OCI-LY1 (cell line): ENCODE measurements at regions not wholly inside any gene's neighbourhood (a gene's known extent, or its start where the extent isn't known, plus 50 kb on each side); places are given as distances from the start of the nearest gene placed in this dataset.
"Not testable (repeated sequence)": the region's sequence is repeated elsewhere in the genome, so short reads cannot be mapped to it uniquely, and the experiment has no call there.

ENCODE experiments used
- H2AFZ ChIP-seq: fragments of 200-600 bp; sonication (generic), shearing (Covaris generic); 2 replicates; pipeline ENCODE4 v1.6.0; 2014; ENCODE audit warnings: antibody characterized with exemption, mild to moderate bottlenecking, low read length
- H3F3A ChIP-seq: fragments of 200-600 bp; sonication (generic), shearing (Covaris generic); 2 replicates; pipeline ENCODE4 v1.6.0; 2014; ENCODE audit warnings: mild to moderate bottlenecking, antibody characterized with exemption, low read length, moderate library complexity; ENCODE audit not compliant: insufficient read depth
- H3K27ac ChIP-seq: fragments of 200-600 bp; sonication (generic); 2 replicates; pipeline ENCODE4 v1.5.1; 2014; ENCODE audit warnings: low read length, mixed run types, mild to moderate bottlenecking, low read depth; ENCODE audit not compliant: poor library complexity, severe bottlenecking
- H3K27me3 ChIP-seq: fragments of 200-600 bp; sonication (generic); 2 replicates; pipeline ENCODE4 v1.6.0; 2014; ENCODE audit warnings: antibody characterized with exemption, mild to moderate bottlenecking, low read length, moderate library complexity; ENCODE audit not compliant: insufficient read depth
- H3K36me3 ChIP-seq: fragments of 200-600 bp; sonication (generic); 2 replicates; pipeline ENCODE4 v1.6.1; 2014; ENCODE audit warnings: mild to moderate bottlenecking, antibody characterized with exemption, low read length, moderate library complexity, mixed read lengths; ENCODE audit not compliant: insufficient read depth
- H3K4me1 ChIP-seq: fragments of 200-600 bp; sonication (generic); 2 replicates; pipeline ENCODE4 v1.5.1; 2014; ENCODE audit warnings: mild to moderate bottlenecking, low read length, moderate library complexity; ENCODE audit not compliant: insufficient read depth, severe bottlenecking
- H3K4me2 ChIP-seq: fragments of 200-600 bp; sonication (generic), shearing (Covaris generic); 2 replicates; pipeline ENCODE4 v1.6.1; 2014; ENCODE audit warnings: low read length
- H3K4me3 ChIP-seq: fragments of 200-600 bp; sonication (generic); 2 replicates; pipeline ENCODE4 v1.5.1; 2014; ENCODE audit warnings: low read length, low read depth, mild to moderate bottlenecking, mixed read lengths; ENCODE audit not compliant: poor library complexity, severe bottlenecking
- H3K79me2 ChIP-seq: fragments of 200-600 bp; shearing (Covaris generic); 2 replicates; pipeline ENCODE4 v1.6.1; 2016; ENCODE audit warnings: mixed run types, low read length, mixed read lengths; ENCODE audit not compliant: insufficient read depth
- H3K9ac ChIP-seq: fragments of 200-600 bp; sonication (generic), shearing (Covaris generic); 2 replicates; pipeline ENCODE4 v1.6.1; 2014; ENCODE audit warnings: mild to moderate bottlenecking, low read length, mixed read lengths
- H3K9me2 ChIP-seq: fragments of 200-600 bp; sonication (generic), shearing (Covaris generic); 2 replicates; pipeline ENCODE4 v1.6.1; 2014; ENCODE audit warnings: low read depth, mild to moderate bottlenecking, low read length, mixed read lengths
- H3K9me3 ChIP-seq: fragments of 200-600 bp; shearing (Covaris generic); 2 replicates; pipeline ENCODE4 v1.6.1; 2014; ENCODE audit warnings: low read length, mixed read lengths
- H4K20me1 ChIP-seq: fragments of 200-600 bp; sonication (generic), shearing (Covaris generic); 2 replicates; pipeline ENCODE4 v1.6.0; 2016; ENCODE audit warnings: mild to moderate bottlenecking, low read length; ENCODE audit not compliant: insufficient read depth

DNA sequence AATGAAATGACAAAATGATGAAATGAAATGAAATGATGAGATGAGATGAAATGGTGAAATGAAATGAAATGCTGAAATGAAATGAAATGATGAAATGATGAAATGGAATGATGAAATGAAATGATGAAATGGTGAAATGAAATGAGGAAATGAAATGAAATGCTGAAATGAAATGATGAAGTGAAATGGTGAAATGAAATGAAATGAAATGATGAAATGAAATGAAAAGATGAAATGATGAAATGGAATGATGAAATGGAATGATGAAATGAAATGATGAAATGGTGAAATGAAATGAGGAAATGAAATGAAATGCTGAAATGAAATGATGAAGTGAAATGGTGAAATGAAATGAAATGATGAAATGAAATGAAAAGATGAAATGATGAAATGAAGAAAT is 2755.0 kb downstream of the RPIA start:
- not testable (repeated sequence) for H3K4me3 ChIP-seq, H3K9me3 ChIP-seq, H3K4me1 ChIP-seq

DNA sequence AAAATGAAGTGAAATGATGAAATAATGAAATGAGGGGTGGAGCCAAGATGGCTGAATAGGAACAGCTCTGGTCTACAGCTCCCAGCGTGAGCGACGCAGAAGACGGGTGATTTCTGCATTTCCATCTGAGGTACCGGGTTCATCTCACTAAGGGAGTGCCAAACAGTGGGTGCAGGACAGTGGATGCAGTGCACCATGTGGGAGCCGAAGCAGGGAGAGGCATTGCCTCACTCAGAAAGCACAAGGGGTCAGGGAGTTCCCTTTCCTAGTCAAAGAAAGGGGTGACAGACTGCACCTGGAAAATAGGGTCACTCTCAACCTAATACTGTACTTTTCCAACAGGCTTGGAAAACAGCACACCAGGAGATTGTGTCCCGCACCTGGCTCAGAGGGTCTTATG is 2755.4 kb downstream of the RPIA start:
- not testable (repeated sequence) for H3K9me3 ChIP-seq, H3K9me2 ChIP-seq, H3K27me3 ChIP-seq, H3K4me3 ChIP-seq, H2AFZ ChIP-seq, H3K9ac ChIP-seq, H3K27ac ChIP-seq, H3F3A ChIP-seq, H3K36me3 ChIP-seq, H3K79me2 ChIP-seq, H4K20me1 ChIP-seq, H3K4me1 ChIP-seq, H3K4me2 ChIP-seq

More for the DNA sequence above, 2755.0 kb downstream of the RPIA start:
- H3K9me2 ChIP-seq, H2AFZ ChIP-seq, H4K20me1 ChIP-seq, H3K27me3 ChIP-seq, H3K36me3 ChIP-seq, H3K79me2 ChIP-seq, H3K9ac ChIP-seq, H3K4me2 ChIP-seq, H3K27ac ChIP-seq, H3F3A ChIP-seq: not testable (repeated sequence)

DNA sequence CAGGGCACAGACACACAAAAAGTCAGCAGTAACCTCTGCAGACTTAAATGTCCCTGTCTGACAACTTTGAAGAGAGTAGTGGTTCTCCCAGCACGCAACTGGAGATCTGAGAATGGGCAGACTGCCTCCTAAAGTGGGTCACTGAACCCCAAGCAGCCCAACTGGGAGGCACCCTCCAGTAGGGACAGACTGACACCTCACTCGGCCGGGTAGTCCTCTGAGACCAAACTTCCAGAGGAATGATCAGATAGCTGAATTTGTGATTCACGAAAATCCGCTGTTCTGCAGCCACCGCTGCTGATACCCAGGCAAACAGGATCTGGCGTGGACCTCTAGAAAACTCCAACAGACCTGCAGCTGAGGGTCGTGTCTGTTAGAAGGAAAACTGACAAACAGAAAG is 2756.0 kb downstream of the RPIA start:
- H3K36me3 ChIP-seq, H3K79me2 ChIP-seq, H3K4me1 ChIP-seq, H3K4me2 ChIP-seq, H3K27ac ChIP-seq, H3K9ac ChIP-seq, H3F3A ChIP-seq, H2AFZ ChIP-seq, H3K9me2 ChIP-seq, H3K9me3 ChIP-seq, H3K27me3 ChIP-seq, H3K4me3 ChIP-seq, H4K20me1 ChIP-seq: not testable (repeated sequence)

DNA sequence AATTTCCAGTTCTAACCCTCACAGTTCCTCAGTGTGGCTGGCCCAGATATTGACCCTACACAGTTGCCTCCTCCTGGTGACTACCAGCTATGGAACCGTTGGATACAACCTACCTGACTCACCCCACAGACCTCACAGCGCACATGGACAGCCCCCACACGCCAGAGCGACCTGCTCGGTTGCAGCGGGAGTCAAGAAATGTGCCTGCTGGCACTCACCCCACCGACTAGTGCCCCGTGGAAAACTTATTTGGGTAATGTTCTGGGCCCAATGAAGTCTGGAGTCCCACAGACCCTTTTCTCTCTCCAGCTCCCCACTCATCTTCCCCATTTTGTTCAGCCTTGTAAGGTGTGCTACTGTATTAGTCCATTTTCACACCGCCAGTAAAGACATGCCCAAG is 2770.8 kb downstream of the RPIA start:
- H3K9me2 ChIP-seq, H3K27ac ChIP-seq, H3K9ac ChIP-seq, H3K4me1 ChIP-seq, H3K79me2 ChIP-seq, H3K36me3 ChIP-seq, H3K27me3 ChIP-seq, H3F3A ChIP-seq, H3K4me3 ChIP-seq, H2AFZ ChIP-seq, H3K4me2 ChIP-seq, H4K20me1 ChIP-seq, H3K9me3 ChIP-seq: not testable (repeated sequence)

DNA sequence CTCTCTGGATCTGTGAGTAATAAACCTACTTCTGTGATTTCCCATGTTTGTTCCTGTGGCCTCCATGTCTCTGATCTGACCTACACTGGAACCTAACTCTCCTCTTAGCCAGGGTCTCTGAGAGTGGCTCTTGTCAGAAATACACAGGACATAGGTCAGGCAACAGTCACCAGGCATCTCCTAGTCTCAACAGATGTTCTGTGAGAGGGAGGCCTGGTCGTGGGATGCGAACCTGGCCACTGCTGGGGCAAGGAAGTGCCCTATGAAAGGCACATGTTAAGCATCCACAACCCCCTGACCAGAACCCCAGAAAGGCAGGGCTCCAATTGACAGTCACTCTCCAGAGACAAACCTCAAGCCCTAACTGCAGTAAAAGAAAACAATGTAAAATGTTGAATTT is 2771.5 kb downstream of the RPIA start:
- H3K4me2 ChIP-seq, H3K27me3 ChIP-seq, H3F3A ChIP-seq, H2AFZ ChIP-seq, H3K4me3 ChIP-seq, H4K20me1 ChIP-seq, H3K9me3 ChIP-seq, H3K36me3 ChIP-seq, H3K4me1 ChIP-seq, H3K27ac ChIP-seq, H3K79me2 ChIP-seq, H3K9me2 ChIP-seq, H3K9ac ChIP-seq: not testable (repeated sequence)

DNA sequence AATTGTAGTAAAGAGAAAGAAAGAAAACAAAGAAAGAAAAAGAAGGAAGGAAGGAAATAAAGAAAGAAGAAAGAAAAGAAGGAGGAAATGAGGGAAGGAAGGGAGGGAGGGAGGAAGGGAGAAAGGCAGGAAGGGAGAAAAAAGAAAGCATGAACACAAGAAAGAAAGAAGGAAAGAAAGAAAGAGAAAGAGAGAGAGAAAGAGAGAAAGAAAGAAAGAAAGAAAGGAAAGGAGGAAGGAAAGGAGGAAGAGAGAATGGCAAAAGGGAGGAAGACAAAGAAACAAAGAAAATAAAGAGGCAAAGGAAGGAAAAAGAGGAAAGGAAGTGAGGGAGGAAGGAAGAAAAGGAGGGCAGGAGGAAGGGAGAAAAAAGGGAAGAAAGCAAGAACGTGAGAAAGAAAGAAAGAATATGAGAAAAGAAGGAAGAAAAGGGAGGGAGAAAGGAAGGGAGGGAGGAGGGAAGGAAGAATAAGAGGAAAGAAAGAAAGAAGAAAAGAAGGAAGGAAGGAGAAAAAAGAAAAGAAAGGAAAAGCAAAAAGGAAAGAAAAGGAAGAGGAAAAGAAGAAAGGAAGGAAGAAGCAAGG is 2775.4 kb downstream of the RPIA start:
- not testable (repeated sequence) for H3K79me2 ChIP-seq, H2AFZ ChIP-seq, H4K20me1 ChIP-seq, H3F3A ChIP-seq, H3K9me3 ChIP-seq, H3K27ac ChIP-seq, H3K4me1 ChIP-seq, H3K4me2 ChIP-seq, H3K4me3 ChIP-seq, H3K27me3 ChIP-seq, H3K9me2 ChIP-seq, H3K9ac ChIP-seq, H3K36me3 ChIP-seq

DNA sequence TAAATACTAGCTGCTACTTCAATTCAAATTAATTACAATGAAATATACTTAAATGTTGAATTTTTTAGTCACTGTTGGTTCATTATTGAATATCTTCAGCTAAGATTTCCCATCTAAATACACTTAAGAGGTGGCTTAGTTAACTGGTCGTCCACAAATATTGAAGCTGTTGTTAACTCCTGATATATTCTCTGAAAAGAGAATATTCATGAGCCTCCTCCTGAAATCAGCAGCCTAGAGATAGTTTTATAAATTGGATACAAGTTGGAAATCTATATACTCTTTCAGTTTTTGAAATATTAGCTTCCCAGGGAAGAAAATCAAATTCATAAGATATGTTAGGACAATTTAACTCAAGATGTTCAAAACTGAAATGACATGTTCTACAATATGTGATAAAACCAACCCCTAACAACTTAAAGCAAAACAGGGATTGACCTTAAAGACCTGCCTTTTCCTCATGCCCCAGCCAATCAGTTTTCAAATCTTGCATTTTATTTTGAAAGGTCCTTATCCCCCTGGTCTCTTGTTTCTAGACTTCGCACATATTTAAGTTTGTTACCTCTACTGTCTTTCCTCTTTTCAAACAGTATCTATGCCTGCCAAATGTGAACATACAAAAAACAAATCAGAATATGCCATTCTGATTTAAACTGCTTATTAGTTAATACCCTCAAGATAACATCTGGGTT is 2784.9 kb downstream of the RPIA start:
- not testable (repeated sequence) for H3F3A ChIP-seq

DNA sequence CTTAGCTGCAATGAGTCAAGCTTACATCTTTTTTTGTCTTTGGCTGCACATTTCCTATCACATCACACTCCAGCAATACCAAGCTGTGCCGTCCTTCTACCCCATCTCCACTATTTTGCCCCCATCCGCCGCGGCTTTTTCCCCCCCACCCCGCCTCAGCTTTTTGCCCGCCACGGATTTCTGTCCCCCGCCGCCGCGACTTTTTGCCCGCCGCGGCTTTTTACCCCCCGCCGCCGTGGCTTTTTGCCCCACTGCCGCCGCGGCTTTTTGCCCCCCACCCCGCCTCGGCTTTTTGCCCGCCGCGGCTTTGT is 2785.4 kb downstream of the RPIA start:
- H4K20me1 ChIP-seq, H3K9ac ChIP-seq, H3K9me3 ChIP-seq, H3K27me3 ChIP-seq, H2AFZ ChIP-seq, H3K4me3 ChIP-seq, H3K27ac ChIP-seq, H3K4me2 ChIP-seq, H3K9me2 ChIP-seq, H3K36me3 ChIP-seq, H3K4me1 ChIP-seq, H3K79me2 ChIP-seq, H3F3A ChIP-seq: not testable (repeated sequence)

More for the DNA sequence above, 2784.9 kb downstream of the RPIA start:
- H3K79me2 ChIP-seq, H3K4me3 ChIP-seq, H3K4me2 ChIP-seq, H3K27ac ChIP-seq, H2AFZ ChIP-seq, H3K9me3 ChIP-seq, H3K36me3 ChIP-seq, H3K9me2 ChIP-seq, H3K27me3 ChIP-seq, H3K9ac ChIP-seq, H4K20me1 ChIP-seq, H3K4me1 ChIP-seq: not testable (repeated sequence)
